ENCODE measurements at regions not wholly inside any gene's neighbourhood (a gene's known extent, or its start where the extent isn't known, plus 50 kb on each side); places are given as distances from the start of the nearest gene placed in this dataset.

DNA sequence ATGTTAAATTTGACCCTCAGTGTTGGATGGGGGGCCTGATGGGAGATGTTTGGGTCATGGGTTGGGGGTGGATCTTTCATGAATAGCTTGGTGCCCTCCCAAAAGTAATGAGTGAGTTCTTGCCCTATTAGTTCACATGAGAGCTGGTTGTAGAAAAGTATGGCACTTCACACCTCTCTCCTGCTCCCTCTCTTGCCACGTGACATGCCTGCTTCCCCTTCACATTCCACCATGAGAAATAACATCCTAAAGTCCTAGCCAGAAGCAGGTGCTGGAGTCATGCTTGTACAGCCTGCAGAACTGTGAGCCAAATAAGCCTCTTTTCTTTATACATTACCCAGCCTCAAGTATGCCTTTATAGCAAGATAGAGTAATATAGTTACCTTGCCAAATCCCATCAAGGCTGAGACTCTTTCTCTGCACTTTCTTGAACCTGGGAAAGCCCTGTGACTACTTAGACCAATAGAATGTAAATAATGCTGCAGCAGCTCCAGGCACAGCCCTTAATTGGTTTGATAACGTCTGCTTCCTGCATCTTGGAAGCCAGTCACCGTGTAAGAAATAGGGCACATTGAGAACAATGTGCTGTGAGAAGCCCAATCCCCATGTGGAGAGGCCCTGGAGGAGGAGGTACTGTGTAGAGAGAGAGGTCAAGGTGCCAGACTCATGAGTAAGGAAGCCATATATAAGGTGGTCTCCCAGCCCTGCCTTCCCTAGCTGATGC lies 88.0 kb upstream of the NAMPT start:
- TF ChIP-seq CTCF (IDR thresholded peaks at IDR 0.05; ENCODE audit: insufficient read depth in 1 of 2, low read depth in 1 of 2, low read length in 1 of 2, severe bottlenecking in 1 of 2, unreplicated experiment in 1 of 2): no peak
- Mint-ChIP-seq H3K27me3 (ENCODE audit: insufficient read depth, unreplicated experiment) (no peaks in the 10 kb centered on the region), H3K27ac (ENCODE audit: unreplicated experiment) (no peak overlapping the region), H3K36me3 (ENCODE audit: insufficient read depth, unreplicated experiment) (no peaks in the 10 kb centered on the region), H3K9me3 (ENCODE audit: unreplicated experiment) (no peaks in the 10 kb centered on the region), H3K4me3 (ENCODE audit: unreplicated experiment) (no peak overlapping the region), H3K4me1 (ENCODE audit: low read depth, unreplicated experiment) (no peaks in the 10 kb centered on the region)
- ChIA-PET CTCF (no interaction called here), POLR2A (no interaction called here)
- Histone ChIP-seq H3K27me3 (replicated peaks; ENCODE audit: control insufficient read depth, insufficient read depth, low read length) (no peaks in the 10 kb centered on the region), H3K4me3 (ENCODE audit: low read depth, low read length) (no peak overlapping the region), H3K36me3 (ENCODE audit: control insufficient read depth, insufficient read depth, low read length) (no peaks in the 10 kb centered on the region), H3K9me3 (no peaks in the 10 kb centered on the region), H3K4me1 (no peaks in the 10 kb centered on the region)
- intact Hi-C loops (cut with micrococcal nuclease; ENCODE audit: unreplicated experiment): no loop called here
- no TSS peak for BruUV-seq (replicated peaks)
- no peak for DNase-seq

- no peaks in the 10 kb centered on the region for H3K36me3 Mint-ChIP-seq (ENCODE audit: insufficient read depth, unreplicated experiment)
- H3K27ac Mint-ChIP-seq (ENCODE audit: unreplicated experiment): no peak overlapping the region
- Histone ChIP-seq H3K4me3 (ENCODE audit: low read depth, low read length) (no peak overlapping the region), H3K9me3 (no peaks in the 10 kb centered on the region), H3K27me3 (replicated peaks; ENCODE audit: control insufficient read depth, insufficient read depth, low read length) (no peaks in the 10 kb centered on the region), H3K36me3 (ENCODE audit: control insufficient read depth, insufficient read depth, low read length) (no peaks in the 10 kb centered on the region), H3K4me1 (no peaks in the 10 kb centered on the region)
- ChIA-PET POLR2A (no interaction called here), CTCF (no interaction called here)
- H3K4me1 Mint-ChIP-seq (ENCODE audit: low read depth, unreplicated experiment): no peaks in the 10 kb centered on the region
- no TSS peak for BruUV-seq (replicated peaks)
- DNase-seq: no peak
- H3K4me3 Mint-ChIP-seq (ENCODE audit: unreplicated experiment): no peak overlapping the region
- no peak for TF ChIP-seq CTCF (IDR thresholded peaks at IDR 0.05; ENCODE audit: insufficient read depth in 1 of 2, low read depth in 1 of 2, low read length in 1 of 2, severe bottlenecking in 1 of 2, unreplicated experiment in 1 of 2)
- intact Hi-C loops (cut with micrococcal nuclease; ENCODE audit: unreplicated experiment): no loop called here
- H3K27me3 Mint-ChIP-seq (ENCODE audit: insufficient read depth, unreplicated experiment): no peaks in the 10 kb centered on the region
- no peaks in the 10 kb centered on the region for H3K9me3 Mint-ChIP-seq (ENCODE audit: unreplicated experiment)
These were observed 87.3 kb upstream of the NAMPT start for GRCh38 chr7:106372126-106372525.

GRCh38 chr7:106371629-106372028 lies 86.8 kb upstream of the NAMPT start:
- intact Hi-C loops (cut with micrococcal nuclease; ENCODE audit: unreplicated experiment): no loop called here
- H3K36me3 Mint-ChIP-seq (ENCODE audit: insufficient read depth, unreplicated experiment): no peaks in the 10 kb centered on the region
- CTCF ChIA-PET: interaction anchor here (0.6 kb wide), 1 partner anchor 91 kb away, joined by 4 read pairs; no protein-coding TSS in a partner anchor
- no TSS peak for BruUV-seq (replicated peaks)
- H3K4me3 ChIP-seq (ENCODE audit: low read depth, low read length): no peak overlapping the region
- no peaks in the 10 kb centered on the region for H3K27me3 ChIP-seq (replicated peaks; ENCODE audit: control insufficient read depth, insufficient read depth, low read length)
- no peak for DNase-seq
- no peaks in the 10 kb centered on the region for H3K9me3 ChIP-seq
- H3K36me3 ChIP-seq (ENCODE audit: control insufficient read depth, insufficient read depth, low read length): no peaks in the 10 kb centered on the region
- H3K4me1 ChIP-seq: no peaks in the 10 kb centered on the region
- H3K27me3 Mint-ChIP-seq (ENCODE audit: insufficient read depth, unreplicated experiment): no peaks in the 10 kb centered on the region
- H3K9me3 Mint-ChIP-seq (ENCODE audit: unreplicated experiment): no peaks in the 10 kb centered on the region
- no peaks in the 10 kb centered on the region for H3K4me1 Mint-ChIP-seq (ENCODE audit: low read depth, unreplicated experiment)
- no peak overlapping the region for H3K4me3 Mint-ChIP-seq (ENCODE audit: unreplicated experiment)
- no peak overlapping the region for H3K27ac Mint-ChIP-seq (ENCODE audit: unreplicated experiment)
- POLR2A ChIA-PET: no interaction called here
- TF ChIP-seq CTCF (IDR thresholded peaks at IDR 0.05; ENCODE audit: insufficient read depth in 1 of 2, low read depth in 1 of 2, low read length in 1 of 2, severe bottlenecking in 1 of 2, unreplicated experiment in 1 of 2): no peak

Data from Caco-2 (cell line).